ENCODE measurements at regions not wholly inside any gene's neighbourhood (a gene's known extent, or its start where the extent isn't known, plus 50 kb on each side); places are given as distances from the start of the nearest gene placed in this dataset.
"Not testable (repeated sequence)": the region's sequence is repeated elsewhere in the genome, so short reads cannot be mapped to it uniquely, and the experiment has no call there.

DNA sequence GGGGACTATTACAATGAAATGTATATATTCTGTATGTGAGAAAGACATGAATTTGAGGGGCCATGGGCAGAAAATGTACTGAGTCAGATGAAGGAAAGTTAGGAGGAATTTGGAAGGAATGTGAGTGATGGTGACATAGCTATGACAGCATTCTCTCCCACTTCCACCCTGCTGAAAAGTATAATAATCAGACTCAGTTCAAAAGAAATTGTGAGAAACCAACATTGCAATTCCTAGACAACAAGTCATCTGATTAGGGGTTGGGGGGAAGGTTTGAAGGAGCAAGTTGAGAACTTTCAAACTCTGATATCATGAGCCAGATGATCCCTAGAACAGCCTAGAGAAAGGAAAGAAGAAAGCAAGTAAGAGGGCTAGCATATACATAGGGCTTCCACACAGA lies 370.6 kb downstream of the DMRTA1 start:
- no peak overlapping the region for H3K4me3 ChIP-seq (ENCODE audit: low read depth, low read length)
- TF ChIP-seq POLR2A (IDR thresholded peaks at IDR 0.05; ENCODE audit: extremely low read depth, insufficient read length), result no peak
- TF ChIP-seq, protein P1, sequence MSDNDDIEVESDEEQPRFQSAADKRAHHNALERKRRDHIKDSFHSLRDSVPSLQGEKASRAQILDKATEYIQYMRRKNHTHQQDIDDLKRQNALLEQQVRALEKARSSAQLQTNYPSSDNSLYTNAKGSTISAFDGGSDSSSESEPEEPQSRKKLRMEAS (IDR thresholded peaks at IDR 0.05; ENCODE audit: low read depth, low read length), result no peak
- TF ChIP-seq MYC (IDR thresholded peaks at IDR 0.05; ENCODE audit: low read depth, low read length), result no peak
- TF ChIP-seq, protein P2, sequence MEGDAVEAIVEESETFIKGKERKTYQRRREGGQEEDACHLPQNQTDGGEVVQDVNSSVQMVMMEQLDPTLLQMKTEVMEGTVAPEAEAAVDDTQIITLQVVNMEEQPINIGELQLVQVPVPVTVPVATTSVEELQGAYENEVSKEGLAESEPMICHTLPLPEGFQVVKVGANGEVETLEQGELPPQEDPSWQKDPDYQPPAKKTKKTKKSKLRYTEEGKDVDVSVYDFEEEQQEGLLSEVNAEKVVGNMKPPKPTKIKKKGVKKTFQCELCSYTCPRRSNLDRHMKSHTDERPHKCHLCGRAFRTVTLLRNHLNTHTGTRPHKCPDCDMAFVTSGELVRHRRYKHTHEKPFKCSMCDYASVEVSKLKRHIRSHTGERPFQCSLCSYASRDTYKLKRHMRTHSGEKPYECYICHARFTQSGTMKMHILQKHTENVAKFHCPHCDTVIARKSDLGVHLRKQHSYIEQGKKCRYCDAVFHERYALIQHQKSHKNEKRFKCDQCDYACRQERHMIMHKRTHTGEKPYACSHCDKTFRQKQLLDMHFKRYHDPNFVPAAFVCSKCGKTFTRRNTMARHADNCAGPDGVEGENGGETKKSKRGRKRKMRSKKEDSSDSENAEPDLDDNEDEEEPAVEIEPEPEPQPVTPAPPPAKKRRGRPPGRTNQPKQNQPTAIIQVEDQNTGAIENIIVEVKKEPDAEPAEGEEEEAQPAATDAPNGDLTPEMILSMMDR (IDR thresholded peaks at IDR 0.05; ENCODE audit: low read depth, low read length), result no peak
- DNase-seq (ENCODE audit: low read depth), result no peak

DNA sequence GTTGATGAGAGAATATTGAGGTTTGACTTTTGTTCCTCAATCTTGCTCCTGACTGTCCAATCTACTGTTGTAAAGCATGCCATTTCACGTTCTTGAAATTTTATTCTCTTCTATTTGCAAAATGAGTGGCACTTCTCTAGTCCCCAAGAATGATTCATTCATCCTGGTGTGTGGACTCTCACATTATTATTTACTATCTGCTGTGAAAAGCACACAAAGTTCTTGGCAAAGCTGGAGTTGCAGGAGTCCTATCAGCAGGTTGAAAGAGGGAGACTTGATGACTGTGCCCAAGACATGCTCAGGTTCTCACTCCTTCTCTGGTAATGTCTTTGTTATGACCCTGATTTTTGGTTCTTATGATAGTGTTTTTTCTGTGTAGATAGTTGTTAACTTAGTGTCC lies 382.6 kb downstream of the DMRTA1 start:
- no peak for TF ChIP-seq POLR2A (IDR thresholded peaks at IDR 0.05; ENCODE audit: extremely low read depth, insufficient read length)
- TF ChIP-seq, protein P1 (IDR thresholded peaks at IDR 0.05; ENCODE audit: low read depth, low read length), result no peak
- TF ChIP-seq, protein P2 (IDR thresholded peaks at IDR 0.05; ENCODE audit: low read depth, low read length), result no peak
- TF ChIP-seq MYC (IDR thresholded peaks at IDR 0.05; ENCODE audit: low read depth, low read length), result no peak
- no peak for DNase-seq (ENCODE audit: low read depth)
- H3K4me3 ChIP-seq (ENCODE audit: low read depth, low read length), result no peak overlapping the region

DNA sequence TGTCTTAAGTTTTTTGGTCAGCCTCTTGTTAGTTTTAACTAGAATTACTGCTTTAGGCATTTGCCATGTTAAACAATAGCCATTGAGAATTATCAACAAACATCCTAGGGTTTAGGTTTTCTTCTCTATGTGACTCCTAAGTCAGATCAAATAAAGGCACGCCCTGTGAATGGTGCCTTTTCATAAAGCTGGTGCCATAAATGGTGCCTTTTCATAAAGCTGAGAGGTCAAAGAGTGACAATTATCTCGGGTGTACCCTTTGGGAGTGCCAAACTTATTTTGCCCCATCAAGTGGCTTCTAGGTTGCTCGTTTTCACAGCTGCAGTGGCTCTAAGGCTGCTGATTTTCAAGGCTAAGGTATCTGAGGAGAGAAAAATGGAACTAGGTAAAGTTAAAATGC lies 391.6 kb downstream of the DMRTA1 start:
- H3K4me3 ChIP-seq (ENCODE audit: low read depth, low read length), result no peak overlapping the region
- DNase-seq (ENCODE audit: low read depth), result no peak
- TF ChIP-seq POLR2A (IDR thresholded peaks at IDR 0.05; ENCODE audit: extremely low read depth, insufficient read length) (no peak), MYC (IDR thresholded peaks at IDR 0.05; ENCODE audit: low read depth, low read length) (no peak)
- TF ChIP-seq, protein P2 (IDR thresholded peaks at IDR 0.05; ENCODE audit: low read depth, low read length), result no peak
- TF ChIP-seq, protein P1 (IDR thresholded peaks at IDR 0.05; ENCODE audit: low read depth, low read length), result no peak

DNA sequence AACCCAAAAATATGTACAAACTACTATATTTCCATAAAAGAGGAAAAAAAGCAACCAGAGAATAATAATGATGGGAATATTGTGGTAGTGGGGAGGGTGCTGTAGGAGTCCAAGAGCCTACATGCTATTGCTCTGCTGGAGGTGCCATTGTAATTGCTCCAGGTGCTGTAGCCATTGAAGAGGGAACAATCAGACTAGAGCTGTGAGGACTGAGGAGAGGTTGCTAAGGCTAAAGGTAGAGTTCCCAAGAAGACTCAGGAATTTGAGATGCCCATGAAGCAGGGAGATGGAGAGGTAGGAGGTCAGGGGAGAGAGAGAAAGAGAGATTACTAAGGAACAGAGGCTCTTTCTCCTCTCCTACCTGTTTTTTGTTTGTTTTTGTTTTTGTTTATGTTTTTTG lies 394.0 kb downstream of the DMRTA1 start:
- no peak overlapping the region for H3K4me3 ChIP-seq (ENCODE audit: low read depth, low read length)
- TF ChIP-seq POLR2A (IDR thresholded peaks at IDR 0.05; ENCODE audit: extremely low read depth, insufficient read length) (no peak), MYC (IDR thresholded peaks at IDR 0.05; ENCODE audit: low read depth, low read length) (no peak)
- TF ChIP-seq, protein P2 (IDR thresholded peaks at IDR 0.05; ENCODE audit: low read depth, low read length), result no peak
- TF ChIP-seq, protein P1 (IDR thresholded peaks at IDR 0.05; ENCODE audit: low read depth, low read length), result no peak
- DNase-seq (ENCODE audit: low read depth), result no peak

DNA sequence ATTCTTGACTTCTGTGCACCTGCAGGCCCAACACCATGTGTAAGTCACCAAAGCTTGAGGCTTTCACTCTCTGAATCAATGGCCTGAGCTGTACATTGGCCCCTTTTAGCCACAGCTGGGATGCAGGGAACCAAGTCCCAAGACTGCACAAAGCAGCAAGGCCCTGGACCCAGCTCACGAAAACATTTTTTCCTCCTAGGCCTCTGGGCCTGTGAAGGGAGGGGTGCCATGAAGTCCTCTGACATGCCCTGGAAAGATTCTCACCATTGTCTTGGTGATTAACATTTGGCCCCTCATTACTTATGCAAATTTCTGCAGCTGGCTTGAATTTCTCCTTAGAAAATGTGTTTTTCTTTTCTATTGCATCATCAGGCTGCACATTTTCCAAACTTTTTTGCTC lies 398.6 kb downstream of the DMRTA1 start:
- DNase-seq (ENCODE audit: low read depth); H3K4me3 ChIP-seq (ENCODE audit: low read depth, low read length): not testable (repeated sequence)

DNA sequence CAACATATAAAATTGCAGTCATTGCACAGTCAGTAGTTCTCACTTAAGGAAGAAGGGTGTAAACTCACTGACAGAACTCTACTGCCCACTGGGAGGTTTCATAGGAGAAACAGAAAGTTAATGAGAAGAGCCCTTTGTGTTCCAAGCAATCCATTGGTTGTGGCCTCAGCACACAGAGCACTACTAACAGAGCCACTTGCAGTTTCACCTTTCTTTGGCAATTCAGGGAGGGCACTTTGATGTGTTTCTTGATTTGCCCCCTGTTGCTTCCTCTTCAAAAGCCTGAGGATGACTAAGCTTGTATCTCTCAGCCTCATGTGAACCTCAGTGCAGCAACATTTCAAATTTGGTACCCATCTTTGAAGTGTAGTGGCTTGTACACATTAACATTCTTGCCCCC lies 409.4 kb downstream of the DMRTA1 start:
- no peak overlapping the region for H3K4me3 ChIP-seq (ENCODE audit: low read depth, low read length)
- TF ChIP-seq POLR2A (IDR thresholded peaks at IDR 0.05; ENCODE audit: extremely low read depth, insufficient read length), result no peak
- TF ChIP-seq, protein P1 (IDR thresholded peaks at IDR 0.05; ENCODE audit: low read depth, low read length), result no peak
- TF ChIP-seq, protein P2 (IDR thresholded peaks at IDR 0.05; ENCODE audit: low read depth, low read length), result no peak
- no peak for TF ChIP-seq MYC (IDR thresholded peaks at IDR 0.05; ENCODE audit: low read depth, low read length)
- DNase-seq (ENCODE audit: low read depth), result no peak
